Muscle of leg (tissue), 3 donors: ENCODE measurements at regions not wholly inside any gene's neighbourhood (a gene's known extent, or its start where the extent isn't known, plus 50 kb on each side); places are given as distances from the start of the nearest gene placed in this dataset.

Experiments
- DNase-seq: peaks from one replicate; pipeline ENCODE4 v3.0.0; 2013
- H3K27ac ChIP-seq: one replicate; pipeline ENCODE4 v1.5.1; 2013; ENCODE audit warnings: mild to moderate bottlenecking, low read length, control low read depth
- H3K27me3 ChIP-seq: one replicate; pipeline ENCODE4 v1.6.1; 2013; ENCODE audit warnings: low read length; ENCODE audit not compliant: control insufficient read depth, insufficient read depth
- H3K36me3 ChIP-seq: one replicate; pipeline ENCODE4 v1.6.1; 2013; ENCODE audit warnings: low read length; ENCODE audit not compliant: control insufficient read depth, insufficient read depth
- H3K4me1 ChIP-seq: one replicate; pipeline ENCODE4 v1.6.1; 2013; ENCODE audit warnings: low read length; ENCODE audit not compliant: control insufficient read depth, insufficient read depth
- H3K4me3 ChIP-seq: one replicate; pipeline ENCODE4 v1.5.1; 2013; ENCODE audit warnings: low read length, control low read depth
- H3K9me3 ChIP-seq: replicated peaks from 2 replicates; pipeline ENCODE4 v1.6.1; 2013; ENCODE audit warnings: low read depth, low read length; ENCODE audit not compliant: control insufficient read depth
- WGBS: methylation state at CpG from one replicate; pipeline ENCODE4 v1.1.5; 2013; ENCODE audit warnings: missing lambda C conversion rate; ENCODE audit not compliant: insufficient coverage; 5-methylcytosine and 5-hydroxymethylcytosine counted together

GRCh38 chr7:115838829-115839228 is 191.7 kb downstream of the TFEC start:
- Histone ChIP-seq H3K9me3 (no peaks in the 10 kb centered on the region), H3K27me3 (no peaks in the 10 kb centered on the region), H3K36me3 (no peaks in the 10 kb centered on the region), H3K27ac (no peak overlapping the region), H3K4me1 (no peaks in the 10 kb centered on the region), H3K4me3 (no peak overlapping the region)
- no peak for DNase-seq

GRCh38 chr7:115831371-115831770 is 199.2 kb downstream of the TFEC start:
- H3K4me3 ChIP-seq = no peak overlapping the region
- no peak for DNase-seq
- H3K4me1 ChIP-seq = no peaks in the 10 kb centered on the region
- no CpG with 5 or more reads among the region's 1 CpG for WGBS
- H3K27ac ChIP-seq = no peak overlapping the region
- no peaks in the 10 kb centered on the region for H3K27me3 ChIP-seq
- no peaks in the 10 kb centered on the region for H3K9me3 ChIP-seq
- H3K36me3 ChIP-seq = no peaks in the 10 kb centered on the region

- no peaks in the 10 kb centered on the region for H3K36me3 ChIP-seq
- no peak overlapping the region for H3K4me3 ChIP-seq
- no peaks in the 10 kb centered on the region for H3K4me1 ChIP-seq
- no peaks in the 10 kb centered on the region for H3K9me3 ChIP-seq
- DNase-seq = no peak
- WGBS = no CpG with 5 or more reads among the region's 3 CpGs
- no peaks in the 10 kb centered on the region for H3K27me3 ChIP-seq
- no peak overlapping the region for H3K27ac ChIP-seq
Measured at GRCh38 chr7:115827305-115828045, 203.1 kb downstream of the TFEC start.

- H3K27me3 ChIP-seq = no peaks in the 10 kb centered on the region
- no peaks in the 10 kb centered on the region for H3K36me3 ChIP-seq
- WGBS = 33% methylated on average over 1 of the region's 2 CpGs
- peak; percentile 76 for DNase-seq
- no peak overlapping the region for H3K4me3 ChIP-seq
- no peaks in the 10 kb centered on the region for H3K9me3 ChIP-seq
- H3K4me1 ChIP-seq = no peaks in the 10 kb centered on the region
- H3K27ac ChIP-seq = peak overlapping the region; percentile 68
Measured at GRCh38 chr7:115825456-115826115, 205.0 kb downstream of the TFEC start.

GRCh38 chr7:115822801-115823200 is 207.8 kb downstream of the TFEC start:
- Histone ChIP-seq H3K27ac (no peak overlapping the region), H3K4me1 (no peaks in the 10 kb centered on the region), H3K4me3 (no peak overlapping the region), H3K27me3 (no peaks in the 10 kb centered on the region), H3K36me3 (no peaks in the 10 kb centered on the region), H3K9me3 (no peaks in the 10 kb centered on the region)
- no CpG with 5 or more reads among the region's 2 CpGs for WGBS
- DNase-seq = no peak

- Histone ChIP-seq H3K4me1 (no peaks in the 10 kb centered on the region), H3K27ac (no peak overlapping the region), H3K36me3 (no peaks in the 10 kb centered on the region), H3K9me3 (no peaks in the 10 kb centered on the region), H3K4me3 (no peak overlapping the region), H3K27me3 (no peaks in the 10 kb centered on the region)
- 88% methylated on average over 1 of the region's 1 CpG for WGBS
- no peak for DNase-seq
Measured at GRCh38 chr7:115822380-115822779, 208.2 kb downstream of the TFEC start.

- 40% methylated on average over 1 of the region's 4 CpGs for WGBS
- no peak for DNase-seq
- Histone ChIP-seq H3K27ac (no peak overlapping the region), H3K9me3 (no peaks in the 10 kb centered on the region), H3K36me3 (no peaks in the 10 kb centered on the region), H3K4me3 (no peak overlapping the region), H3K27me3 (no peaks in the 10 kb centered on the region), H3K4me1 (no peaks in the 10 kb centered on the region)
Measured at GRCh38 chr7:115816318-115816974, 214.1 kb downstream of the TFEC start.

GRCh38 chr7:115812794-115813193 is 217.8 kb downstream of the TFEC start:
- no peak overlapping the region for H3K27ac ChIP-seq
- no peaks in the 10 kb centered on the region for H3K36me3 ChIP-seq
- DNase-seq = no peak
- H3K4me1 ChIP-seq = no peaks in the 10 kb centered on the region
- no peaks in the 10 kb centered on the region for H3K9me3 ChIP-seq
- no peak overlapping the region for H3K4me3 ChIP-seq
- H3K27me3 ChIP-seq = no peaks in the 10 kb centered on the region
- 60% methylated on average over 1 of the region's 7 CpGs for WGBS

- Histone ChIP-seq H3K4me3 (no peak overlapping the region), H3K36me3 (no peaks in the 10 kb centered on the region), H3K4me1 (no peaks in the 10 kb centered on the region), H3K27ac (no peak overlapping the region), H3K9me3 (no peaks in the 10 kb centered on the region), H3K27me3 (no peaks in the 10 kb centered on the region)
- WGBS = 38% methylated on average over 2 of the region's 8 CpGs
- DNase-seq = no peak
Measured at GRCh38 chr7:115805458-115805857, 225.1 kb downstream of the TFEC start.

GRCh38 chr7:115802415-115802814 is 228.1 kb downstream of the TFEC start:
- Histone ChIP-seq H3K27me3 (no peaks in the 10 kb centered on the region), H3K4me1 (no peaks in the 10 kb centered on the region), H3K27ac (no peak overlapping the region), H3K4me3 (no peak overlapping the region), H3K9me3 (no peaks in the 10 kb centered on the region), H3K36me3 (no peaks in the 10 kb centered on the region)
- DNase-seq = no peak
